ENCODE measurements at regions not wholly inside any gene's neighbourhood (a gene's known extent, or its start where the extent isn't known, plus 50 kb on each side); places are given as distances from the start of the nearest gene placed in this dataset.

- TF ChIP-seq, protein P1, sequence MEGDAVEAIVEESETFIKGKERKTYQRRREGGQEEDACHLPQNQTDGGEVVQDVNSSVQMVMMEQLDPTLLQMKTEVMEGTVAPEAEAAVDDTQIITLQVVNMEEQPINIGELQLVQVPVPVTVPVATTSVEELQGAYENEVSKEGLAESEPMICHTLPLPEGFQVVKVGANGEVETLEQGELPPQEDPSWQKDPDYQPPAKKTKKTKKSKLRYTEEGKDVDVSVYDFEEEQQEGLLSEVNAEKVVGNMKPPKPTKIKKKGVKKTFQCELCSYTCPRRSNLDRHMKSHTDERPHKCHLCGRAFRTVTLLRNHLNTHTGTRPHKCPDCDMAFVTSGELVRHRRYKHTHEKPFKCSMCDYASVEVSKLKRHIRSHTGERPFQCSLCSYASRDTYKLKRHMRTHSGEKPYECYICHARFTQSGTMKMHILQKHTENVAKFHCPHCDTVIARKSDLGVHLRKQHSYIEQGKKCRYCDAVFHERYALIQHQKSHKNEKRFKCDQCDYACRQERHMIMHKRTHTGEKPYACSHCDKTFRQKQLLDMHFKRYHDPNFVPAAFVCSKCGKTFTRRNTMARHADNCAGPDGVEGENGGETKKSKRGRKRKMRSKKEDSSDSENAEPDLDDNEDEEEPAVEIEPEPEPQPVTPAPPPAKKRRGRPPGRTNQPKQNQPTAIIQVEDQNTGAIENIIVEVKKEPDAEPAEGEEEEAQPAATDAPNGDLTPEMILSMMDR (IDR thresholded peaks at IDR 0.05): no peak
- TF ChIP-seq POLR2AphosphoS5 (IDR thresholded peaks at IDR 0.05): no peak
Measured at GRCh38 chr9:108417726-108418125, 438.1 kb downstream of the ACTL7B start.
